ENCODE measurements at regions not wholly inside any gene's neighbourhood (a gene's known extent, or its start where the extent isn't known, plus 50 kb on each side); places are given as distances from the start of the nearest gene placed in this dataset.
A peak's percentile ranks its signal among the peaks of the same experiment; 100 is the strongest.

GRCh38 chr12:5260086-5260485, 171.8 kb upstream of the NTF3 start:
- Histone ChIP-seq H3K9me3 (no peaks in the 10 kb centered on the region), H3K4me1 (ENCODE audit: low read depth) (no peaks in the 10 kb centered on the region), H3K36me3 (ENCODE audit: low read depth) (no peaks in the 10 kb centered on the region), H3K4me3 (no peak overlapping the region)
- DNase-seq: no peak
- no peak for ATAC-seq
- intact Hi-C loops (cut with DNase I, micrococcal nuclease): no loop called here
- no peak for TF ChIP-seq CTCF (IDR thresholded peaks at IDR 0.05)

- ATAC-seq (peak; percentile 91), DNase-seq (peak in 1 of 3 donors; percentile 32)
- no peaks in the 10 kb centered on the region for H3K9me3 ChIP-seq
- H3K4me1 ChIP-seq (ENCODE audit: low read depth): no peaks in the 10 kb centered on the region
- intact Hi-C loops (cut with DNase I, micrococcal nuclease): no loop called here
- no peak overlapping the region for H3K4me3 ChIP-seq
- TF ChIP-seq CTCF (IDR thresholded peaks at IDR 0.05): no peak
- H3K36me3 ChIP-seq (ENCODE audit: low read depth): no peaks in the 10 kb centered on the region
Observed at GRCh38 chr12:5260591-5261086, 171.3 kb upstream of the NTF3 start.

GRCh38 chr12:5262450-5262849, 169.5 kb upstream of the NTF3 start:
- ATAC-seq (no peak), DNase-seq (no peak)
- H3K4me1 ChIP-seq (ENCODE audit: low read depth): no peaks in the 10 kb centered on the region
- no peaks in the 10 kb centered on the region for H3K36me3 ChIP-seq (ENCODE audit: low read depth)
- H3K9me3 ChIP-seq: no peaks in the 10 kb centered on the region
- no peak for TF ChIP-seq CTCF (IDR thresholded peaks at IDR 0.05)
- H3K4me3 ChIP-seq: no peak overlapping the region
- intact Hi-C loops (cut with DNase I, micrococcal nuclease): no loop called here

GRCh38 chr12:5262885-5263284, 169.0 kb upstream of the NTF3 start:
- H3K4me3 ChIP-seq: no peak overlapping the region
- ATAC-seq: no peak
- intact Hi-C loops (cut with DNase I, micrococcal nuclease): no loop called here
- DNase-seq: no peak
- H3K9me3 ChIP-seq: no peaks in the 10 kb centered on the region
- H3K36me3 ChIP-seq (ENCODE audit: low read depth): no peaks in the 10 kb centered on the region
- H3K4me1 ChIP-seq (ENCODE audit: low read depth): no peaks in the 10 kb centered on the region
- TF ChIP-seq CTCF (IDR thresholded peaks at IDR 0.05): no peak

- H3K36me3 ChIP-seq (ENCODE audit: low read depth): no peaks in the 10 kb centered on the region
- H3K9me3 ChIP-seq: no peaks in the 10 kb centered on the region
- intact Hi-C loops (cut with DNase I, micrococcal nuclease): no loop called here
- no peak overlapping the region for H3K4me3 ChIP-seq
- H3K4me1 ChIP-seq (ENCODE audit: low read depth): no peaks in the 10 kb centered on the region
- ATAC-seq (no peak), DNase-seq (no peak)
- no peak for TF ChIP-seq CTCF (IDR thresholded peaks at IDR 0.05)
Observed at GRCh38 chr12:5264006-5264405, 167.9 kb upstream of the NTF3 start.

All from mucosa of descending colon (tissue), 3 donors.